ENCODE measurements at regions not wholly inside any gene's neighbourhood (a gene's known extent, or its start where the extent isn't known, plus 50 kb on each side); places are given as distances from the start of the nearest gene placed in this dataset.

DNA sequence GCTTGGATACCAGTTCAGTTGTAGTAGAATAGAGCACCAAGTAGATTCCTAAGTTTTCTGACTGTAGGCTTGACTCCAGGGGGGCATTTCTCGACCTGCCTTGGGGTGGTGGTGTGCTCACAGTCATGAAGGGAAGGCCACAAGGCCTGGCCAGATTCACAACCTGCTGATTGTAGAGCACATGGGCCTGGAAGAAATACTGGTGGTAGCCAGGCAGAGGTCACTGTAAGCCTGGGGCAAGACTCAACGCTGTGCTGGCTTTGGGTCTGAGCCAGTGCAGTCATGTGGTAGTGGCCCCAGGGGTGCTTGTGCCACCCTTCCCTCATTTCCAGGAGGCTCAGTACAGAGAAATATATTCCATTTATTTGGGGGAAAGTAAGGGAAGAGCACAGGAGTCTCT is 832.3 kb upstream of the SLC10A2 start:
- TF ChIP-seq, protein P1, sequence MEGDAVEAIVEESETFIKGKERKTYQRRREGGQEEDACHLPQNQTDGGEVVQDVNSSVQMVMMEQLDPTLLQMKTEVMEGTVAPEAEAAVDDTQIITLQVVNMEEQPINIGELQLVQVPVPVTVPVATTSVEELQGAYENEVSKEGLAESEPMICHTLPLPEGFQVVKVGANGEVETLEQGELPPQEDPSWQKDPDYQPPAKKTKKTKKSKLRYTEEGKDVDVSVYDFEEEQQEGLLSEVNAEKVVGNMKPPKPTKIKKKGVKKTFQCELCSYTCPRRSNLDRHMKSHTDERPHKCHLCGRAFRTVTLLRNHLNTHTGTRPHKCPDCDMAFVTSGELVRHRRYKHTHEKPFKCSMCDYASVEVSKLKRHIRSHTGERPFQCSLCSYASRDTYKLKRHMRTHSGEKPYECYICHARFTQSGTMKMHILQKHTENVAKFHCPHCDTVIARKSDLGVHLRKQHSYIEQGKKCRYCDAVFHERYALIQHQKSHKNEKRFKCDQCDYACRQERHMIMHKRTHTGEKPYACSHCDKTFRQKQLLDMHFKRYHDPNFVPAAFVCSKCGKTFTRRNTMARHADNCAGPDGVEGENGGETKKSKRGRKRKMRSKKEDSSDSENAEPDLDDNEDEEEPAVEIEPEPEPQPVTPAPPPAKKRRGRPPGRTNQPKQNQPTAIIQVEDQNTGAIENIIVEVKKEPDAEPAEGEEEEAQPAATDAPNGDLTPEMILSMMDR (IDR thresholded peaks at IDR 0.05; ENCODE audit: low read depth, low read length): peak; percentile 43
- Histone ChIP-seq H3K27ac (no peak overlapping the region), H3K36me3 (no peaks in the 10 kb centered on the region), H3K27me3 (ENCODE audit: insufficient read depth, low read depth, severe bottlenecking) (no peaks in the 10 kb centered on the region), H3K4me3 (ENCODE audit: low read depth, low read length) (no peak overlapping the region), H3K9me3 (ENCODE audit: severe bottlenecking) (no peaks in the 10 kb centered on the region)
- DNase-seq: peak; percentile 25

DNA sequence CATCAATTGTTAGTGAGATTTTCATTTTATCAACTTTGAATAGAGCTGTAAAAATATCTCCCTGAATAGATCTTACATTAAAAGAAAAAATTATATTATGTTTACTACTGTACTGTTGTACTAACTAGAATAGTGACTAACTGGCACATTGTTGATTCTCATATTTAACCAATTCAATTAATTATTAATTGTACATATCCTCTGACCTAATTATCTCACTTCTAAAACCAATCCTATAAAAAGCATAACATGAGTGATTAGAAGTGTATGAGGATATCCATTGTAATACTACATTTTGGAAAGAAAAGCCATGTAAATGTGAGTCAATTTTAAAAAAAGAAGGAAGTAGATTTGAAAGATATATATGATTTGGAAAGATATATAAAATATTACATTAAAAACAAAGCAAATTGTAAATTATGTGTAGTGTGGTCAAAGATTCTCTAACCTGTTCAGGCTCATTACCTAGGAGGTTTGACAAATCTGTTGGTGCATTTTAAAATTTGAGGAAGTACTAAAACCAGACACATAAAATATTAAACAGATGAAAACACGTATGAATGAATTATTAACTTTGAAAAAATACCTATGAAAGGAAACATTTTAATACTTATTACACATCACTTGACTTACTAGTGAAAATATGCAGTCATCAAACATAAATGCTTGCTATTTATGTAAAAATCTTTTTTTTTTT is 829.8 kb upstream of the SLC10A2 start:
- peaks cover 8% of the 10 kb centered on the region for H3K9me3 ChIP-seq (ENCODE audit: severe bottlenecking)
- H3K4me3 ChIP-seq (ENCODE audit: low read depth, low read length): no peak overlapping the region
- H3K27me3 ChIP-seq (ENCODE audit: insufficient read depth, low read depth, severe bottlenecking): no peaks in the 10 kb centered on the region
- no peak overlapping the region for H3K27ac ChIP-seq
- DNase-seq: no peak
- TF ChIP-seq, protein P1 (IDR thresholded peaks at IDR 0.05; ENCODE audit: low read depth, low read length): no peak
- H3K36me3 ChIP-seq: no peaks in the 10 kb centered on the region

DNA sequence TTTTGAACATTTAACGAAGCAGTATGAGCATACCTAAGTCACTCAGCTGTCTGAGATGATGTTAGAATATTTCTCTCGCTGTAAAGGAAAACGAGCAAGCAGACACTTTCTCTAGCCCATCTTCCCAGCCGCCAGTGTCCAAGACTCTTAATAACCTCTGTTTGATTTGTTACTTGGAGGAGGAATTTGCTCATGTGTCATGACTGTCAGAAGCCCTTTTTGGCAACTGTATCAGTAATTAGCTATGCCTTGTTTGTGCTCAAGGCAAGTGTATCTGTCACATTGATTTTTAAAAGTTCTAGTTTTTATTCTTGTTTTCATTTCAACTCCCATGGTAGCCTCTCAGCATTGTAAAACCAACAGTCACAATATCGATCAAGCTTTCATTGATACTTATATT is 828.4 kb upstream of the SLC10A2 start:
- DNase-seq: no peak
- no peak overlapping the region for H3K4me3 ChIP-seq (ENCODE audit: low read depth, low read length)
- no peaks in the 10 kb centered on the region for H3K27me3 ChIP-seq (ENCODE audit: insufficient read depth, low read depth, severe bottlenecking)
- H3K27ac ChIP-seq: no peak overlapping the region
- peaks cover 8% of the 10 kb centered on the region for H3K9me3 ChIP-seq (ENCODE audit: severe bottlenecking)
- TF ChIP-seq, protein P1 (IDR thresholded peaks at IDR 0.05; ENCODE audit: low read depth, low read length): no peak
- no peaks in the 10 kb centered on the region for H3K36me3 ChIP-seq

DNA sequence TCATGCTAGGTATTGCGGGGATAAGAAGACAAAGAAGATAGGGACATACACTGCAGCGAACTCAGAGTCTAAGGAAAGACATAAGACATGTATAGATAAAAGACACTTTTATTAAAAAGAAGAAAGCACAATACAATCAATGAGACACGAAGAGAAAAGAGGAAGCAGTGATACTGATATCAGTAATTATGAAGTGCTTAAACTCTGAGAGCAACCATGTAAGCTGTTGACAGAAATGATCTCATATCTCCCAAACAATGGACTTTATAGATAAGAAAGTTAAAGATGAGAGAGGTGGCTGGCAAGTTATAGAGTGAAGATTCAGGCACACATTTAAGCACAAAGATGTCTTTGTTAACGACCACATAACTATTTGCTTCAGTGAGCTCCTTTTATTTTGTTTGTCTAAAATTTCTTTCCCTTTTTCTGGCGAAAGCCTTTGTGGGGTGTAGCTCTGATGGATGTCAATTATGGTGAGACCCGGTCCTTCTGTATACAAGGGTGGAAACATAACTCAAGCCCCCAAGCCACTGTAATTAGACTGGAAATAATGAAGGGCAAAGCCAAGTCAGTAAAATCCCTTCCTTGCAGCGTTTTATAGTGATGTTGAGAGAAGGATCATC is 818.0 kb upstream of the SLC10A2 start:
- DNase-seq: no peak
- TF ChIP-seq, protein P1 (IDR thresholded peaks at IDR 0.05; ENCODE audit: low read depth, low read length): no peak
- H3K27me3 ChIP-seq (ENCODE audit: insufficient read depth, low read depth, severe bottlenecking): no peaks in the 10 kb centered on the region
- H3K9me3 ChIP-seq (ENCODE audit: severe bottlenecking): no peaks in the 10 kb centered on the region
- no peak overlapping the region for H3K27ac ChIP-seq
- no peaks in the 10 kb centered on the region for H3K36me3 ChIP-seq
- no peak overlapping the region for H3K4me3 ChIP-seq (ENCODE audit: low read depth, low read length)

DNA sequence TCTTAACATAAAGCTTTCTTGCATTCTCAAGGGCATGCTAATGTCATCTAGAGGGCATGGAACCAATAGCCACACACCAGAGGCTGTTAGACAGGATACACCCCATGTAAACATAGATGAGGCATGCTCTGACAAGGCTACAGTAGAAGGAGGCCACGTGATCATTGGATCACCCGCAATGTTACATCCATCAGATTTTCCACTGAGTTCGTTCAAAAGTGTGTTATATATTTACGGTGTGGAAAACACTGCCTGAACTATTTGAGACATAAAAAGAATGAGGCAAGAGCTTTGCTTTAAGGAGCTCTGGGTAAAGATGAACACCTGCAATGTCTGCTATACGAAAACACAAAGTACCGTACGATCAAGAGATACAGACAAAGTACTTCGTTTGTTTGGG is 817.5 kb upstream of the SLC10A2 start:
- H3K9me3 ChIP-seq (ENCODE audit: severe bottlenecking): no peaks in the 10 kb centered on the region
- H3K27me3 ChIP-seq (ENCODE audit: insufficient read depth, low read depth, severe bottlenecking): no peaks in the 10 kb centered on the region
- H3K36me3 ChIP-seq: no peaks in the 10 kb centered on the region
- TF ChIP-seq, protein P1 (IDR thresholded peaks at IDR 0.05; ENCODE audit: low read depth, low read length): no peak
- no peak for DNase-seq
- H3K4me3 ChIP-seq (ENCODE audit: low read depth, low read length): no peak overlapping the region
- H3K27ac ChIP-seq: no peak overlapping the region
